ENCODE measurements at regions not wholly inside any gene's neighbourhood (a gene's known extent, or its start where the extent isn't known, plus 50 kb on each side); places are given as distances from the start of the nearest gene placed in this dataset.
"Not testable (repeated sequence)": the region's sequence is repeated elsewhere in the genome, so short reads cannot be mapped to it uniquely, and the experiment has no call there.

DNA sequence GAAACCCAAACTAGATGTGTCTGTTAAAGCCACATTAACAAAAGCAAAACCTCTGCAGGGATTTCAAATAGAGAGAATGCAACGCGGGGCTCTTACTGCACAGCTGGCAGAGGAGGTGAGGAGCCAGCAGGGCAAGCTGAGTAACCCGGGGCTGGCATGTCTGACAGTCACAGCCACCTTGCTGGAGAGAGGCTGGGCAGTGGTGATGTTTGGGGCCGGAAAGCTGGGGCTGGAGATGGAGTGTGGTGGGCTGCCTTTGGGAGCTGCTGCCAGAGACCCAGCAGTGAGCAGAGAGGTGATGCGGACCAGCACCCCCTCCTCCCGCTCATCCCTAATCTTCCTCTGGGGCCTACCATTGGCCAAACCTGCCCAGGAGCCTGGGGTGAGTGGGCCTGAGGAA is 204.5 kb upstream of the ARL4C start (continued):
- TF ChIP-seq, protein P1, sequence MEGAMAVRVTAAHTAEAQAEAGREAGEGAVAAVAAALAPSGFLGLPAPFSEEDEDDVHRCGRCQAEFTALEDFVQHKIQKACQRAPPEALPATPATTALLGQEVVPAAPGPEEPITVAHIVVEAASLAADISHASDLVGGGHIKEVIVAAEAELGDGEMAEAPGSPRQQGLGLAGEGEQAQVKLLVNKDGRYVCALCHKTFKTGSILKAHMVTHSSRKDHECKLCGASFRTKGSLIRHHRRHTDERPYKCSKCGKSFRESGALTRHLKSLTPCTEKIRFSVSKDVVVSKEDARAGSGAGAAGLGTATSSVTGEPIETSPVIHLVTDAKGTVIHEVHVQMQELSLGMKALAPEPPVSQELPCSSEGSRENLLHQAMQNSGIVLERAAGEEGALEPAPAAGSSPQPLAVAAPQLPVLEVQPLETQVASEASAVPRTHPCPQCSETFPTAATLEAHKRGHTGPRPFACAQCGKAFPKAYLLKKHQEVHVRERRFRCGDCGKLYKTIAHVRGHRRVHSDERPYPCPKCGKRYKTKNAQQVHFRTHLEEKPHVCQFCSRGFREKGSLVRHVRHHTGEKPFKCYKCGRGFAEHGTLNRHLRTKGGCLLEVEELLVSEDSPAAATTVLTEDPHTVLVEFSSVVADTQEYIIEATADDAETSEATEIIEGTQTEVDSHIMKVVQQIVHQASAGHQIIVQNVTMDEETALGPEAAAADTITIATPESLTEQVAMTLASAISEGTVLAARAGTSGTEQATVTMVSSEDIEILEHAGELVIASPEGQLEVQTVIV (IDR thresholded peaks at IDR 0.05; ENCODE audit: borderline replicate concordance, partially characterized antibody), result no peak
- no peak for TF ChIP-seq LARP7 (IDR thresholded peaks at IDR 0.05)

DNA sequence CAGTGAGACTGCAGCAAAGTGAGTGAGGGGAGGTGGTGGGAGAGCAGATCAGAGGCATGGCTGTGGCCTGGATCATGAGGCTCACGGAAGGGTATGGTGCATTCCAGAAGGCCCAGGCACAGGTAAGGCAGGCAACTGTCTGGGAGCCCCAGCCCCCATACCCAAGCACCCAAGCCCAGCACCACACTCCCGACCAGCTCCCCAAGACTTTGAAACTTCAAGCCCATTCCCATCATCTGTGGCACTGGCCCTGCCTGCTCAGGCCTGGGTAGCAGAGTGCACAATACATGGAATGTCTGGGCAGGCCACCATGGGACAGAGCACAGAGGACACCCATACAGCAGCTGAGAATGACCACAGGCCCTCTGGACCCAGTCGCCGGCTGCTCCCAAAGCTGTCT is 202.6 kb upstream of the ARL4C start:
- 50% methylated on average over 4 of the region's 4 CpGs for WGBS (ENCODE audit: insufficient coverage, insufficient replicate concordance, low lambda C conversion rate, missing lambda C conversion rate)
- H4K20me1 ChIP-seq (ENCODE audit: control insufficient read depth, insufficient read depth), result no peaks in the 10 kb centered on the region
- BruUV-seq (replicated peaks), result no TSS peak
- H3K27ac ChIP-seq (ENCODE audit: control insufficient read depth, insufficient read depth), result no peak overlapping the region
- no peak for TF ChIP-seq NR2C1 (IDR thresholded peaks at IDR 0.05)
- no peak for TF ChIP-seq EGR1 (IDR thresholded peaks at IDR 0.05; ENCODE audit: borderline replicate concordance in 1 of 2, low read depth in 2 of 2, low read length in 2 of 2)
- no peak for TF ChIP-seq ZNF274 (IDR thresholded peaks at IDR 0.05; ENCODE audit: insufficient read depth, insufficient read length)
- no peak for TF ChIP-seq JUNB (IDR thresholded peaks at IDR 0.05)
- no peak for TF ChIP-seq HDAC6 (IDR thresholded peaks at IDR 0.05; ENCODE audit: unreplicated experiment)
- TF ChIP-seq HDAC2 (IDR thresholded peaks at IDR 0.05), result no peak
- no peak for TF ChIP-seq SRF (IDR thresholded peaks at IDR 0.05; ENCODE audit: low read depth in 2 of 2, low read length in 2 of 2)
- TF ChIP-seq, protein P2, sequence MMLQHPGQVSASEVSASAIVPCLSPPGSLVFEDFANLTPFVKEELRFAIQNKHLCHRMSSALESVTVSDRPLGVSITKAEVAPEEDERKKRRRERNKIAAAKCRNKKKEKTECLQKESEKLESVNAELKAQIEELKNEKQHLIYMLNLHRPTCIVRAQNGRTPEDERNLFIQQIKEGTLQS (IDR thresholded peaks at IDR 0.05; ENCODE audit: borderline replicate concordance, extremely low read depth, low read depth, low read length), result no peak
- no peak for TF ChIP-seq RCOR1 (conservative IDR thresholded peaks at IDR 0.05; ENCODE audit: low read depth, low read length)
- TF ChIP-seq ZNF622 (IDR thresholded peaks at IDR 0.05), result no peak
- no peak for TF ChIP-seq BCL11A (IDR thresholded peaks at IDR 0.05; ENCODE audit: low read depth, low read length)
- ChIA-PET POLR2A (no interaction called here), RAD21 (ENCODE audit: unreplicated experiment) (no interaction called here), SMC1A (ENCODE audit: uncharacterized antibody, unreplicated experiment) (no interaction called here), CTCF (no interaction called here)
- DNase-seq (ENCODE audit: low read depth, low spot score) (no peak), ATAC-seq (no peak), FAIRE-seq (no peak)
- no peaks in the 10 kb centered on the region for H3K36me3 ChIP-seq (ENCODE audit: control insufficient read depth in 2 of 2, insufficient read depth in 2 of 2, low read length in 1 of 2)
- H3K79me2 ChIP-seq (ENCODE audit: control insufficient read depth, insufficient read depth, low read length), result no peaks in the 10 kb centered on the region
- in situ Hi-C loops (cut with MboI), result no loop called here
- H3K4me2 ChIP-seq (ENCODE audit: control insufficient read depth, insufficient read depth), result no peak overlapping the region
- H2AFZ ChIP-seq (ENCODE audit: control insufficient read depth, low read depth, low read length), result no peak overlapping the region
- no peaks in the 10 kb centered on the region for H3K4me1 ChIP-seq (ENCODE audit: control insufficient read depth, insufficient read depth, low read length)
- H3K27me3 ChIP-seq (replicated peaks in 1 of 2; ENCODE audit: control insufficient read depth in 2 of 2, insufficient read depth in 2 of 2, low read length in 1 of 2), result no peaks in the 10 kb centered on the region
- no peak overlapping the region for H3K9ac ChIP-seq (ENCODE audit: control insufficient read depth, insufficient read depth, low read length)
- no peaks in the 10 kb centered on the region; the same call in 2 of the 3 replicates for H3K9me3 ChIP-seq (replicated peaks; ENCODE audit: control insufficient read depth, insufficient read depth, low read length)
- intact Hi-C loops (cut with micrococcal nuclease; ENCODE audit: unreplicated experiment), result no loop called here
- no peak overlapping the region for H3K4me3 ChIP-seq

DNA sequence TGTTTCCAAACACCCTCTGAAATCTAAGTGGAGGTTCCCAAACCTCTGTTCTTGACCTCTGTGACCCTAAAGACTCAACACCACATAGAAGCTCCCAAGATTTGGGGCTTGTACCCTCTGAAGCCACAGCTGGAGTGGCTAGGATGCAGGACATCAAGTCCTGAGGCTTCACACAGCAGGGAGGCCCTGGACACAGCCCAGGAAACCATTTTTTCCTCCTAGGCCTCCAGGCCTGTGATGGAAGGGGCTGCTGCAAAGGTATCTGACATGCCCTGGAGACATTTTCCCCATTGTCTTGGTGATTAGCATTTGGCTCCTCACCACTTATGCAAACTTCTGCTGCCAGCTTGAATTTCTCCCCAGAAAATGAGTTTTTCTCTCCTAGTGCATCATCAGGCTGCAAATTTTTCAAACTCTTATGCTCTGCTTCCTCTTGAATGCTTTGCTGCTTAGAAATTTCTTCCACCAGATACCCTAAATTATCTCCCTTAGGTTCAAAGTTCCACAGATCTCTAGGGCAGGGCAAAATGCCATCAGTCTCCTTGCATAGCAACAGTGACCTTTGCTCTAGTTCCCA is 200.5 kb upstream of the ARL4C start:
- intact Hi-C loops (cut with micrococcal nuclease; ENCODE audit: unreplicated experiment); H4K20me1 ChIP-seq (ENCODE audit: control insufficient read depth, insufficient read depth); FAIRE-seq; H3K27me3 ChIP-seq (replicated peaks in 1 of 2; ENCODE audit: control insufficient read depth in 2 of 2, insufficient read depth in 2 of 2, low read length in 1 of 2); ATAC-seq; H3K4me2 ChIP-seq (ENCODE audit: control insufficient read depth, insufficient read depth); in situ Hi-C loops (cut with MboI); SMC1A ChIA-PET (ENCODE audit: uncharacterized antibody, unreplicated experiment); H2AFZ ChIP-seq (ENCODE audit: control insufficient read depth, low read depth, low read length); H3K79me2 ChIP-seq (ENCODE audit: control insufficient read depth, insufficient read depth, low read length); POLR2A ChIA-PET; H3K27ac ChIP-seq (ENCODE audit: control insufficient read depth, insufficient read depth); H3K4me3 ChIP-seq; CTCF ChIA-PET; RAD21 ChIA-PET (ENCODE audit: unreplicated experiment); BruUV-seq (replicated peaks); H3K36me3 ChIP-seq (ENCODE audit: control insufficient read depth in 2 of 2, insufficient read depth in 2 of 2, low read length in 1 of 2); H3K9me3 ChIP-seq (replicated peaks; ENCODE audit: control insufficient read depth, insufficient read depth, low read length); H3K4me1 ChIP-seq (ENCODE audit: control insufficient read depth, insufficient read depth, low read length); DNase-seq (ENCODE audit: low read depth, low spot score); H3K9ac ChIP-seq (ENCODE audit: control insufficient read depth, insufficient read depth, low read length): not testable (repeated sequence)
